ENCODE measurements at regions not wholly inside any gene's neighbourhood (a gene's known extent, or its start where the extent isn't known, plus 50 kb on each side); places are given as distances from the start of the nearest gene placed in this dataset.

DNA sequence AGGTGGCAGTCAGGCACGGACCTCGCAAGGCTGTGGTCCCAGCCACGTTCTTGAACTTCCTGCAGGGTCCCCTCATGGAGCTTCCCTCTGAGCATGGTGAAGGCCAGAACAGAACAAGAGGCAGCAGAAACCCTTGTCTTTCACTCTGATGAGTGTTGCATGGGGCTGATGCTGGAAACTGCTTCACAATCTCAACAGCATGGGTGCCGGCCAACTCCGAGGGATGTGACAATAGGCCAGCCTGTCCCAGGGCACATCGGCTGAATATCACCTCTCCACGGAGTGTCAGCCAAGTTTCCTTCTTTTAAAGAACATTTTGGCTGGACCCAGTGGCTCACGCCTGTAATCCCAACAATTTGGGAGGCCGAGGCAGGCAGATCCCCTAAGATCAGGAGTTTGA is 173.9 kb downstream of the FOXO1 start:
- CTCF ChIA-PET = no interaction called here
- TF ChIP-seq, protein P1, sequence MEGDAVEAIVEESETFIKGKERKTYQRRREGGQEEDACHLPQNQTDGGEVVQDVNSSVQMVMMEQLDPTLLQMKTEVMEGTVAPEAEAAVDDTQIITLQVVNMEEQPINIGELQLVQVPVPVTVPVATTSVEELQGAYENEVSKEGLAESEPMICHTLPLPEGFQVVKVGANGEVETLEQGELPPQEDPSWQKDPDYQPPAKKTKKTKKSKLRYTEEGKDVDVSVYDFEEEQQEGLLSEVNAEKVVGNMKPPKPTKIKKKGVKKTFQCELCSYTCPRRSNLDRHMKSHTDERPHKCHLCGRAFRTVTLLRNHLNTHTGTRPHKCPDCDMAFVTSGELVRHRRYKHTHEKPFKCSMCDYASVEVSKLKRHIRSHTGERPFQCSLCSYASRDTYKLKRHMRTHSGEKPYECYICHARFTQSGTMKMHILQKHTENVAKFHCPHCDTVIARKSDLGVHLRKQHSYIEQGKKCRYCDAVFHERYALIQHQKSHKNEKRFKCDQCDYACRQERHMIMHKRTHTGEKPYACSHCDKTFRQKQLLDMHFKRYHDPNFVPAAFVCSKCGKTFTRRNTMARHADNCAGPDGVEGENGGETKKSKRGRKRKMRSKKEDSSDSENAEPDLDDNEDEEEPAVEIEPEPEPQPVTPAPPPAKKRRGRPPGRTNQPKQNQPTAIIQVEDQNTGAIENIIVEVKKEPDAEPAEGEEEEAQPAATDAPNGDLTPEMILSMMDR (IDR thresholded peaks at IDR 0.05) = no peak
- Mint-ChIP-seq H3K4me1 (peaks cover 44% of the 10 kb centered on the region), H3K36me3 (ENCODE audit: low read depth) (no peaks in the 10 kb centered on the region), H3K4me3 (no peak overlapping the region), H3K27ac (no peak overlapping the region), H3K27me3 (no peaks in the 10 kb centered on the region), H3K9me3 (no peaks in the 10 kb centered on the region)
- ATAC-seq (ENCODE audit: low read depth) (no peak), DNase-seq (no peak)
- intact Hi-C loops (cut with micrococcal nuclease) = no loop called here
- POLR2A ChIA-PET = interaction anchor here (0.6 kb wide), 1 partner anchor 9 kb away, joined by 3 read pairs; no protein-coding TSS in a partner anchor

DNA sequence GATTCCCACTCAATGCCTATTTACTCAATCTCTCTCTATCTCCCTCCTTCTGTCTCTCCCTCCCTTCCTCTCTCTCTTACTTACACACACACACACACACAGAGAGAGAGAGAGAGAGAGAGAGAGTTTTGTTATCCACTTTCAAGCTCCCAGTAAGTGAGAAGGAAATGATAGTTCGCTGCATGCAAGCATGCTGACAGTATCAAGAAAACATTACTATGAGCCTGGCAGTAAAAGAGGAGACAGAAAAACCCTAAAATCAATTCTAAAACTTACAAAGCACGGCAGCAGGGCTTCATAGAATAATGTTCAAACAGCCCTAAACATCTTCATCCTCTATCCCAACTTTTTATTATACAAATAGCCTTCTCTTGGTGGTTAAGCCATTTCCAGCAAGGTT is 171.9 kb downstream of the FOXO1 start:
- DNase-seq = no peak
- intact Hi-C loops (cut with micrococcal nuclease) = no loop called here
- H3K27ac Mint-ChIP-seq = peak overlapping the region; percentile 85
- H3K27me3 Mint-ChIP-seq = no peaks in the 10 kb centered on the region
- no peak for ATAC-seq (ENCODE audit: low read depth)
- peak overlapping the region; percentile 71 for H3K4me3 Mint-ChIP-seq
- CTCF ChIA-PET = interaction anchor here (1.3 kb wide), 1 partner anchor 188 kb away, joined by 3 read pairs; no protein-coding TSS in a partner anchor
- no peaks in the 10 kb centered on the region for H3K9me3 Mint-ChIP-seq
- H3K36me3 Mint-ChIP-seq (ENCODE audit: low read depth) = no peaks in the 10 kb centered on the region
- POLR2A ChIA-PET = interaction anchor here (0.5 to 1.4 kb wide), 4 partner anchors 49 to 472 kb away, joined by 3 to 6 read pairs (median 3); no protein-coding TSS in a partner anchor
- TF ChIP-seq, protein P1 (IDR thresholded peaks at IDR 0.05) = no peak
- peaks cover 47% of the 10 kb centered on the region for H3K4me1 Mint-ChIP-seq

DNA sequence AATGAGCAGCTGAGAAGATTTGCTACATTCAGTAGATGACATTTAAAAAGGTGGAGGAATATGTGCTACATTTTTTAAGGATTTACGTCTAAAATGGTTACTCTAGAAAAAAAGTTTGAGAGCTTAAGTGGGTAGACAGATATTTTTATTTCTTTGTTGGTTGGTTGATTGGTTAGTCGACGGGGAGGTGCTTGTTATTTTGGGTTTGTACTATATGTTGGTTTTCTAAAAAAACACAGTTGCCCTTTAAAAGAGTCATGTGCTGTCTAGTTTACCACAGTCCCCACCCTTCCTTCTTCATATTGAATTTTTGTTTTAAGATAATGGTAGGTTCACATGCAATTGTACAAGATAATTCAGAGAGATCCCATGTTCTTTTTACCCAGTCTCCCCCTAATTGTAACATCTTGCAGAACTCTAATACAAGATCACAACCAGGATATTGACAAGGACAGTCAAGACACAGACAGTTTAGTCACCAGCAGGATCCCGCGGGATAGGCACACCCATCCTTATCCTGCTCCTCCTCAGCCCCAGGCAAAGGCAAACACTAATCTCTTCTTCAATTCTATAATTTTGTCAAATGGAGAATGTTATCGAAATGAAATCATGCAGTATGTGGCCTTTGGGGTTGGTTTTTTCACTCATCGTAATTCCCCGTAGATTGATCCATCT is 171.4 kb downstream of the FOXO1 start:
- peak overlapping the region; percentile 85 for H3K27ac Mint-ChIP-seq
- TF ChIP-seq, protein P1 (IDR thresholded peaks at IDR 0.05) = no peak
- H3K36me3 Mint-ChIP-seq (ENCODE audit: low read depth) = no peaks in the 10 kb centered on the region
- ATAC-seq (ENCODE audit: low read depth) (peak; percentile 49), DNase-seq (no peak)
- H3K4me3 Mint-ChIP-seq = peak overlapping the region; percentile 71
- no peaks in the 10 kb centered on the region for H3K9me3 Mint-ChIP-seq
- peaks cover 44% of the 10 kb centered on the region for H3K4me1 Mint-ChIP-seq
- CTCF ChIA-PET = interaction anchor here (1.3 kb wide), 1 partner anchor 188 kb away, joined by 3 read pairs; no protein-coding TSS in a partner anchor
- intact Hi-C loops (cut with micrococcal nuclease) = loop anchor here (5.0 kb wide), 1 partner anchor 37 kb away; no protein-coding TSS in a partner anchor
- H3K27me3 Mint-ChIP-seq = no peaks in the 10 kb centered on the region
- POLR2A ChIA-PET = interaction anchor here (0.5 to 1.4 kb wide), 4 partner anchors 49 to 473 kb away, joined by 3 to 6 read pairs (median 3); no protein-coding TSS in a partner anchor

DNA sequence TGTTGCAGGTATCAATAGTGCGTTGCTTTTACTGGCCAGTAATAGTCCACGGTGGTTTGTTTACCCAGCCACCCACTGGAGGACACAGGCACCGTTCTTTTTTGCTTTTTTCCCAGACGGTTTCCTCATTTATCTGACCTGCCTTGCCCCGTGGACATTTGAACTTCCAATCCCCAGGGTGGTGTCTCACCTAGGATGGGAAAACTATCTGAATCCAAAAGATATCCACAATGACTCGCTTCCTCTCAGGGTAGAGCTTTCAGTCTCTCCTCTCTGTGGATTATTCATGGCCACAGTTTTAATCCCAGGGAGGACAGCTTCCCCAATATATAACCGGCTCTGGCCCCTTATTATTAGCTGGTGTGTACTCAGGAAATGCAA is 170.8 kb downstream of the FOXO1 start:
- no peak for ATAC-seq (ENCODE audit: low read depth)
- DNase-seq = no peak
- Mint-ChIP-seq H3K27ac (no peak overlapping the region), H3K4me1 (peaks cover 44% of the 10 kb centered on the region), H3K4me3 (no peak overlapping the region), H3K9me3 (no peaks in the 10 kb centered on the region), H3K36me3 (ENCODE audit: low read depth) (no peaks in the 10 kb centered on the region), H3K27me3 (no peaks in the 10 kb centered on the region)
- ChIA-PET CTCF (no interaction called here), POLR2A (no interaction called here)
- intact Hi-C loops (cut with micrococcal nuclease) = loop anchor here (5.0 kb wide), 1 partner anchor 37 kb away; no protein-coding TSS in a partner anchor
- TF ChIP-seq, protein P1 (IDR thresholded peaks at IDR 0.05) = no peak

DNA sequence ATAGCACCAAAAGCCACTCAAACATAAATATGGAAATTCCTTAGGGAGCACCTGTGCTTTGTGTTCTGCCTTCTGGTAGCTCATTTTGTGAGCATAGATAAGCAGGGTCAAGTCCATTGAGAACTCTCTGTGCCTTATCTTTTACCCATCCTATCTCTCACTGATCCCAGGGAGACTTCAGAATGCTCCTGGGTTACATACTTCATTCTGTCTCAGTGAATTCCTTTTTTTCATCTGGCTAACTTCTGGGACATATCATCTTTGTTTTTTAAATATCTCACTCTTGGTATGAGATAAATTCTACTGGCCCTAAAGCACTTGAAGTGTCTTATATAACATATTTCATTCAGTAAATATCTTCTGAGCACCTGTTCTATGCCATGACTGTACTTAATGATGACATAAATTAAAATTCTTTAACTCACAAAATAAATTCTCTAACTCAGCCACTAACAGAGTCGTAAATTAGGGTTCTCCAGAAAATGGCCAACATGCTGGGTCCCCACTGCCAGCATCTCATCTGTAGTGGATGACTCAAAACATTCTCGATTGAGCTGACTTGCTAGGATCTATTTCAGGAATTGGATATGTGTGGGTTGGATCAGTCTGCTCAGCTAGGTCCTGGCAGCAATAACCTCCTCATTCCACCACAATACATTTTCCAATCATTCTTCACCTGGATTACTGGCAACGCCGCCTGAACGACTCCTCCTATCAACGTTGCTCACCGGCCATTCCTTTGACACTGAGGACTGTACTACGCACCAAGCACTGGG is 170.2 kb downstream of the FOXO1 start:
- DNase-seq (no peak), ATAC-seq (ENCODE audit: low read depth) (no peak)
- POLR2A ChIA-PET = no interaction called here
- no peak overlapping the region for H3K27ac Mint-ChIP-seq
- no peaks in the 10 kb centered on the region for H3K27me3 Mint-ChIP-seq
- H3K9me3 Mint-ChIP-seq = no peaks in the 10 kb centered on the region
- TF ChIP-seq, protein P1 (IDR thresholded peaks at IDR 0.05) = no peak
- CTCF ChIA-PET = no interaction called here
- no peak overlapping the region for H3K4me3 Mint-ChIP-seq
- intact Hi-C loops (cut with micrococcal nuclease) = loop anchor here (5.0 kb wide), 1 partner anchor 36 kb away; no protein-coding TSS in a partner anchor
- peaks cover 44% of the 10 kb centered on the region for H3K4me1 Mint-ChIP-seq
- H3K36me3 Mint-ChIP-seq (ENCODE audit: low read depth) = no peaks in the 10 kb centered on the region
